ENCODE measurements at regions not wholly inside any gene's neighbourhood (a gene's known extent, or its start where the extent isn't known, plus 50 kb on each side); places are given as distances from the start of the nearest gene placed in this dataset.
A peak's percentile ranks its signal among the peaks of the same experiment; 100 is the strongest.
"Not testable (repeated sequence)": the region's sequence is repeated elsewhere in the genome, so short reads cannot be mapped to it uniquely, and the experiment has no call there.

DNA sequence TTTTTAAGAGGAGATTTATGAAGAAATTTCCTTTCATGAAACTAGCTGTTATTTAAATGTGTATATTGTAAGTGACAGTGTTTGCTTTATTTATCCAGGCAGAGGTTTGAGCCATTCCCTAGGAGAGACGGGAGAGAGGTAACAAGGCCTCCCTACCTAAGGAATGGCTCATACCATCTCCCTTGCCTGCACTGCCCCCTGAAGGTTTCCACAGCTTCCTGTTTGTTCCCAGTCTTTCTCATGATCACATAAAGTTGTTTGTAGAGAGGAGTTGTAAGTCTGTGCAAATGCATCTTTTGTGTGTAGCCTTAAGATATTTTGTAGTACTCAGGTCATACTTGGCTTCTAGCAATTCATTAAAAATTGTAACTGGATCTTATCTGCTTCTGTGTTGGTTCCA, 1504.5 kb upstream of the PCDH10 start:
- no peak for DNase-seq (ENCODE audit: low spot score)
- TF ChIP-seq, protein P1, sequence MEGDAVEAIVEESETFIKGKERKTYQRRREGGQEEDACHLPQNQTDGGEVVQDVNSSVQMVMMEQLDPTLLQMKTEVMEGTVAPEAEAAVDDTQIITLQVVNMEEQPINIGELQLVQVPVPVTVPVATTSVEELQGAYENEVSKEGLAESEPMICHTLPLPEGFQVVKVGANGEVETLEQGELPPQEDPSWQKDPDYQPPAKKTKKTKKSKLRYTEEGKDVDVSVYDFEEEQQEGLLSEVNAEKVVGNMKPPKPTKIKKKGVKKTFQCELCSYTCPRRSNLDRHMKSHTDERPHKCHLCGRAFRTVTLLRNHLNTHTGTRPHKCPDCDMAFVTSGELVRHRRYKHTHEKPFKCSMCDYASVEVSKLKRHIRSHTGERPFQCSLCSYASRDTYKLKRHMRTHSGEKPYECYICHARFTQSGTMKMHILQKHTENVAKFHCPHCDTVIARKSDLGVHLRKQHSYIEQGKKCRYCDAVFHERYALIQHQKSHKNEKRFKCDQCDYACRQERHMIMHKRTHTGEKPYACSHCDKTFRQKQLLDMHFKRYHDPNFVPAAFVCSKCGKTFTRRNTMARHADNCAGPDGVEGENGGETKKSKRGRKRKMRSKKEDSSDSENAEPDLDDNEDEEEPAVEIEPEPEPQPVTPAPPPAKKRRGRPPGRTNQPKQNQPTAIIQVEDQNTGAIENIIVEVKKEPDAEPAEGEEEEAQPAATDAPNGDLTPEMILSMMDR (IDR thresholded peaks at IDR 0.05): peak; percentile 65
- H3K36me3 Mint-ChIP-seq (ENCODE audit: low read depth): no peaks in the 10 kb centered on the region
- no peak overlapping the region for H3K4me3 Mint-ChIP-seq (ENCODE audit: unreplicated experiment)
- no peaks in the 10 kb centered on the region for H3K4me1 Mint-ChIP-seq (ENCODE audit: low read depth)
- H3K27me3 Mint-ChIP-seq (ENCODE audit: low read depth): peaks cover 1% of the 10 kb centered on the region
- H3K27ac Mint-ChIP-seq (ENCODE audit: unreplicated experiment): no peak overlapping the region
- peaks cover 23% of the 10 kb centered on the region for H3K9me3 Mint-ChIP-seq (ENCODE audit: low read depth)

DNA sequence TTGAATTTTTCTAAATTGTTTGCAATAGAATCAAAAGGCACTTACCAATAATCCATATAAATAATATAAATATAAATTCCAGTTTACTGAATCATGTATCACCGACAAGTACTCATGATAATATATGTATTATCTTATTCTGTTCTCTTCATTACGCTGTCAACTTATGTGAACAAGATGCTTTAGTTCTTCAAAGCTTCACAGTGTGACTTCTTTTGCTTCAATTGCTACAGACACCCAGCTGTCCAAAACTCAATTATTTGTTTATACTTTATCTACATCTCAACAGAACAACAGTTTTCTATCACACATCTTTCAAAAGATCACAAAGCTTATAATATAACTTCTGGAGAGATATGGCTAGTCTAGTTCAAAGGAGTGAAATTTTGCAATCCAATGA, 1499.9 kb upstream of the PCDH10 start:
- no peak for DNase-seq (ENCODE audit: low spot score)
- no peak overlapping the region for H3K4me3 Mint-ChIP-seq (ENCODE audit: unreplicated experiment)
- peaks cover 4% of the 10 kb centered on the region for H3K27me3 Mint-ChIP-seq (ENCODE audit: low read depth)
- no peaks in the 10 kb centered on the region for H3K9me3 Mint-ChIP-seq (ENCODE audit: low read depth)
- H3K27ac Mint-ChIP-seq (ENCODE audit: unreplicated experiment): no peak overlapping the region
- peaks cover 3% of the 10 kb centered on the region for H3K4me1 Mint-ChIP-seq (ENCODE audit: low read depth)
- H3K36me3 Mint-ChIP-seq (ENCODE audit: low read depth): no peaks in the 10 kb centered on the region
- TF ChIP-seq, protein P1 (IDR thresholded peaks at IDR 0.05): no peak

DNA sequence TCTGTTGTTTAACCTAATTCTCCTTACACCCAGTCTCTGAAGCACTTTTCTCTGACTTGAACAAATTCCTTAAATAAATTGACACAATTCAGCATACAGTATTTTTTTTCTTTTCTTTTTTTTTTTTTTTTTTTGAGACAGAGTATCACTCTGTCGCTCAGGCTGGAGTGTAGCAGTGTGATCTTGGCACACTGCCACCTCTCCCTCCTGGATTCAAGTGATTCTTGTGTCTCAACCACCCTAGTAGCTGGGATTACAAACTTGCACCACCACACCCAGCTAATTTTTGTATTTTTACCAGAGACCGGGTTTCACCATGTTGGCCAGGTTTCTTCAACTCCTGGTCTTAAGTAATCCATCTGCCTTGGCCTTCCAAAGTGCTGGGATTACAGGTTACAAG, 1498.1 kb upstream of the PCDH10 start:
- peaks cover 3% of the 10 kb centered on the region for H3K27me3 Mint-ChIP-seq (ENCODE audit: low read depth)
- H3K27ac Mint-ChIP-seq (ENCODE audit: unreplicated experiment): no peak overlapping the region
- no peaks in the 10 kb centered on the region for H3K36me3 Mint-ChIP-seq (ENCODE audit: low read depth)
- H3K4me3 Mint-ChIP-seq (ENCODE audit: unreplicated experiment): no peak overlapping the region
- no peaks in the 10 kb centered on the region for H3K9me3 Mint-ChIP-seq (ENCODE audit: low read depth)
- peaks cover 3% of the 10 kb centered on the region for H3K4me1 Mint-ChIP-seq (ENCODE audit: low read depth)
- TF ChIP-seq, protein P1 (IDR thresholded peaks at IDR 0.05): no peak
- no peak for DNase-seq (ENCODE audit: low spot score)

DNA sequence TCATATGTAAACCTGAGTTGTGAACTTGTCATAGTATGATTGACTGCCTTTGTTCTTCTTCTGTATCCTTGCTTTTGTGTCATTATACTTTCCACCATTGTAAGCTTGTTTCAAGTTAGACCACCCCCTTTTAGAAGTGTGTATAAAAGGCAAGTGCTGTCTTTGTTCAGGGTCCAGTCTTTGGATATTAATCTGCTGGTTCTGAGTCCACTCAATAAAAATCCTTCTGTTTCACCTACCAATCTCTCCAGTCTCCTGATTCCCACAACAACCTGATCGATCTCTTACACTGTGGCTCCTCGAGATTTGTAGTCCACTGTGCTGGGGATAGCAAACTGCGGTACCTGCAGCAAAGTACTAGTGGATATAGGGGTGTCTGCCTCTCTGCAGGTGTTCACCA, 1465.8 kb upstream of the PCDH10 start:
- DNase-seq (ENCODE audit: low spot score); H3K4me1 Mint-ChIP-seq (ENCODE audit: low read depth); H3K36me3 Mint-ChIP-seq (ENCODE audit: low read depth); H3K27me3 Mint-ChIP-seq (ENCODE audit: low read depth); H3K27ac Mint-ChIP-seq (ENCODE audit: unreplicated experiment); H3K4me3 Mint-ChIP-seq (ENCODE audit: unreplicated experiment): not testable (repeated sequence)
- H3K9me3 Mint-ChIP-seq (ENCODE audit: low read depth): peaks cover 25% of the 10 kb centered on the region

DNA sequence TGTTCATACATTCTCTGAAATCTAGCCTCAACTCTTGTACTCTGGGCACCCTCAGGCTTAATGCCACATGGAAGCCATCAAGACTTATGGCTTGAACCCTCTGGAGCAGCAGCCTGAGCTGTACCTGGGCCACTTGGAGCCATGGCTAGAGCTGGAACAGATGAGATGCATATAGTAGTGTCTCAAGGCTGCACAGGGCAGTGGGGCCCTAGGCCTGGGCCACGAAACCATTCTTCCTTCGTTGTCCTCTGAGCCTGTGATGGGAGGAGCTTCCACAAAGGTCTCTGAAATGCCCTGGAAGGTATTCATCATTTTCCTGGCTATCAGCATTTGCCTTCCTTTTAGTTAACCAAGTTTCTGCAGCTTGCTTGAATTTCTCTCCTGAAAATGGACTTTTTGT, 1427.2 kb upstream of the PCDH10 start:
- no peak overlapping the region for H3K4me3 Mint-ChIP-seq (ENCODE audit: unreplicated experiment)

DNA sequence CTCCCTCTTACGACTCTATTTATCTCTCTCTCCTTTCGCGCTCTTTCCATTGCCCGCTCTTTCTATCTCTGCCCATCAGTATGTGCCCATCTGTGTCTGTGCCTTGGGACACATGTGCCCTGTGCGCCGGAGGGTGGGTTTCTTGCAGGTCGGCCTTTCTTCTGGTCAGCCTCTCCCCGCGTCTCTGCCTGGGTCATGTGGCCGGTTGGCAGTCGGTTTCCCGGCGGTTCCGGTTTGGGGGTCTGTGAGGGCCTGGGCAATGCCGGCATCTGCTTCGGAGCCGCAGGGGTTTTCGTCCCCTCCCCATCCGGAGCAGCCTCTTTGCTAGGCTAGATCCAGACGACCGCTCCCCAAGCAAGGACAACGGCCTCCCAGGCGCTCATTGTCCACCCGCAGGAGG, 1426.0 kb upstream of the PCDH10 start:
- H3K27ac Mint-ChIP-seq (ENCODE audit: unreplicated experiment); H3K4me1 Mint-ChIP-seq (ENCODE audit: low read depth); H3K36me3 Mint-ChIP-seq (ENCODE audit: low read depth); H3K27me3 Mint-ChIP-seq (ENCODE audit: low read depth); H3K9me3 Mint-ChIP-seq (ENCODE audit: low read depth); H3K4me3 Mint-ChIP-seq (ENCODE audit: unreplicated experiment); DNase-seq (ENCODE audit: low spot score): not testable (repeated sequence)

More for the DNA sequence above, 1427.2 kb upstream of the PCDH10 start:
- no peak for DNase-seq (ENCODE audit: low spot score)
- no peaks in the 10 kb centered on the region for H3K4me1 Mint-ChIP-seq (ENCODE audit: low read depth)
- H3K9me3 Mint-ChIP-seq (ENCODE audit: low read depth): peaks cover 3% of the 10 kb centered on the region
- H3K27me3 Mint-ChIP-seq (ENCODE audit: low read depth): no peaks in the 10 kb centered on the region
- TF ChIP-seq, protein P1 (IDR thresholded peaks at IDR 0.05): no peak
- H3K36me3 Mint-ChIP-seq (ENCODE audit: low read depth): no peaks in the 10 kb centered on the region
- no peak overlapping the region for H3K27ac Mint-ChIP-seq (ENCODE audit: unreplicated experiment)

DNA sequence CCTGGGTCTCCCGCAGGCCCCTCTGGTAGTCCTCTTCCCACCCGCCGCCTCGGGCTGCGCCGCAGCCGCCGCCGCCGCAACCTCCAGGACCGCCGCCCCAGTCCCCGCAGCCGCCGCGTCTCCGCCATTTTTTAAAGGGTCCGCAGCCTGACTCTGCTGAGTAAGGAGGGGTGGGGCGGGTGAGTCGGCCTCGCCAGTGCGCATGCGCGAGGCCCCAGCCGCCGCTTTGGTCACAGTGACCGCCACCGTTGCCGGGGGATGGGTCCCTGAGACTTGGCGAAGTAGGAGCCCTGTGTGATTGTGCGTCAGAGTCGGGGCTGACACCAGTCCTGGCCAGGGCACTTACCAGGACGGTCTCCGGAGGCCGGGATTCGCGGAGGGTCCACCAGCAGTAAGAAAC, 1424.2 kb upstream of the PCDH10 start:
- not testable (repeated sequence) for H3K4me3 Mint-ChIP-seq (ENCODE audit: unreplicated experiment); H3K27me3 Mint-ChIP-seq (ENCODE audit: low read depth); H3K4me1 Mint-ChIP-seq (ENCODE audit: low read depth); H3K27ac Mint-ChIP-seq (ENCODE audit: unreplicated experiment); H3K36me3 Mint-ChIP-seq (ENCODE audit: low read depth); DNase-seq (ENCODE audit: low spot score); H3K9me3 Mint-ChIP-seq (ENCODE audit: low read depth)

DNA sequence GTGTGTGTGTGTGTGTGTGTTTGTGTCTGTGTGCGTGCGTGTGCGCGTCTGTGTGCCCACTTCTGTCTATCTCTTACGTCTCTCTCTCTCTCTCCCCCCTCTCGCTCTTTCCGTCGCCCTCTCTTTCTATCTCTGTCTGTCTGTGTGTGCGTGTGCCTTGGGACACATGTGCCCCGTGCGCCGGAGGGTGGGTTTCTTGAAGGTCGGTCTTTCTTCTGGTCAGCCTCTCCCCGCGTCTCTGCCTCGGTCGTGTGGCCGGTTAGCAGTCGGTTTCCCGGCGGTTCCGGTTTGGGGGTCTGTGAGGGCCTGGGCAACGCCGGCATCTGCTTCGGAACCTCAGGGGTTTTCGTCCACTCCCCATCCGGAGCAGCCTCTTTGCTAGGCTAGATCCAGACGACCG, 1423.6 kb upstream of the PCDH10 start:
- not testable (repeated sequence) for H3K36me3 Mint-ChIP-seq (ENCODE audit: low read depth); H3K27me3 Mint-ChIP-seq (ENCODE audit: low read depth); H3K4me3 Mint-ChIP-seq (ENCODE audit: unreplicated experiment); DNase-seq (ENCODE audit: low spot score); H3K9me3 Mint-ChIP-seq (ENCODE audit: low read depth); H3K27ac Mint-ChIP-seq (ENCODE audit: unreplicated experiment); H3K4me1 Mint-ChIP-seq (ENCODE audit: low read depth)

DNA sequence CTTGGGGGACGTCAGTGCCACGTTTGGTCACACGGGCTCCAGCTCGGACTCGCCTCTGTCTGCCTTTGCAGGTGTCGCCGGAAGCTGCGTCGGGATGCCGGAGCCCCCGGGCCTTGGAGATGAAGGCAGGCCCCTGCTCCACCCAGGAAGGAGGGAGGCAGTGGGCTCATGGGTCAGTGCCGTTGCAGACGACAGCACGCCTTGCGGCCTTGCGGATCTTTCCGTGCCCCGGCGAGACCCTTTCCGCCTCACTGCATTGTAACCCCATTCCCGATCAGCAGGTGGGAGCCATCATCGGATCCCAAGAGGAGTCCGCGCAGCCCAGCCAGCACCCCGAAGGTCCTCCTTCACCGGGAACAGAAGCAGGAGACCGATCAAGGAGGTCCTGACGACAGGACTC, 1422.2 kb upstream of the PCDH10 start:
- H3K36me3 Mint-ChIP-seq (ENCODE audit: low read depth); H3K27me3 Mint-ChIP-seq (ENCODE audit: low read depth); H3K4me1 Mint-ChIP-seq (ENCODE audit: low read depth); DNase-seq (ENCODE audit: low spot score); H3K4me3 Mint-ChIP-seq (ENCODE audit: unreplicated experiment); H3K27ac Mint-ChIP-seq (ENCODE audit: unreplicated experiment); H3K9me3 Mint-ChIP-seq (ENCODE audit: low read depth): not testable (repeated sequence)

DNA sequence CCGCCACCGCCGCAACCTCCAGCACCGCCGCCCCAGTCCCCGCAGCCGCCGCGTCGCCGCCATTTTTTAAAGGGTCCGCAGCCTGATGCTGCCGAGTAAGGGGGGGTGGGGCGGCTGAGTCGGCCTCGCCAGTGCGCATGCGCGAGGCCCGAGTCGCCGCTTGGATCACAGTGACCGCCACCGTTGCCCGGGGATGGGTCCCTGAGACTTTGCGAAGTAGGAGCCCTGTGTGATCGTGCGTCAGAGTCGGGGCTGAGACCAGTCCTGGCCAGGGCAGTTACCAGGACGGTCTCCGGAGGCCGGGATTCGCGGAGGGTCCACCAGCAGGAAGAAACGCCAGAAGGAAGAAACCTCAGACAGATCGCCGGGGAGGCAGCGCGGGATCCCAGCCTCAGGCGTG, 1421.7 kb upstream of the PCDH10 start:
- not testable (repeated sequence) for H3K27me3 Mint-ChIP-seq (ENCODE audit: low read depth); DNase-seq (ENCODE audit: low spot score); H3K27ac Mint-ChIP-seq (ENCODE audit: unreplicated experiment); H3K9me3 Mint-ChIP-seq (ENCODE audit: low read depth); H3K4me1 Mint-ChIP-seq (ENCODE audit: low read depth); H3K4me3 Mint-ChIP-seq (ENCODE audit: unreplicated experiment); H3K36me3 Mint-ChIP-seq (ENCODE audit: low read depth)

Measured in chondrocyte (in vitro differentiated cells).